GM23338 (cell line): ENCODE measurements at regions not wholly inside any gene's neighbourhood (a gene's known extent, or its start where the extent isn't known, plus 50 kb on each side); places are given as distances from the start of the nearest gene placed in this dataset.

Experiments used
- ATAC-seq: fragments of 200-7000 bp; cut with Tn5 transposase; 3 replicates; pipeline ENCODE4 v1.9.1; 2020
- DNase-seq: peaks from one replicate; pipeline ENCODE4 v3.0.0-alpha.2; 2015; ENCODE audit warnings: low spot score
- H2AFZ ChIP-seq: fragments of 200-600 bp; sonication (generic); 2 replicates; pipeline ENCODE4 v1.8.0; 2016; ENCODE audit warnings: antibody characterized with exemption, mild to moderate bottlenecking, moderate library complexity
- H3F3A ChIP-seq: fragments of 200-600 bp; sonication (generic); replicated peaks from 2 replicates; pipeline ENCODE4 v1.8.0; 2017; ENCODE audit warnings: antibody characterized with exemption, mixed run types, low read depth
- H3K27ac ChIP-seq: fragments of 200-600 bp; sonication (generic); 2 replicates; pipeline ENCODE4 v1.6.1; 2016; ENCODE audit warnings: low read depth
- H3K27me3 ChIP-seq: fragments of 200-600 bp; sonication (generic); 2 replicates; pipeline ENCODE4 v1.8.0; 2016; ENCODE audit warnings: mild to moderate bottlenecking, mixed run types, moderate library complexity; ENCODE audit not compliant: insufficient read depth
- H3K36me3 ChIP-seq: fragments of 200-600 bp; sonication (generic); 2 replicates; pipeline ENCODE4 v1.8.0; 2016; ENCODE audit warnings: mild to moderate bottlenecking; ENCODE audit not compliant: insufficient read depth
- H3K4me1 ChIP-seq: fragments of 200-600 bp; sonication (generic); 2 replicates; pipeline ENCODE4 v1.8.0; 2016; ENCODE audit warnings: mild to moderate bottlenecking, moderate library complexity; ENCODE audit not compliant: insufficient read depth
- H3K4me2 ChIP-seq: fragments of 200-600 bp; sonication (generic); 2 replicates; pipeline ENCODE4 v1.7.1; 2017; ENCODE audit warnings: mixed run types
- H3K4me3 ChIP-seq: fragments of 200-600 bp; sonication (generic); 2 replicates; pipeline ENCODE4 v1.6.1; 2016; ENCODE audit warnings: mixed run types
- H3K79me2 ChIP-seq: fragments of 200-600 bp; sonication (generic); replicated peaks from 2 replicates; pipeline ENCODE4 v1.8.0; 2017; ENCODE audit warnings: mild to moderate bottlenecking; ENCODE audit not compliant: insufficient read depth
- H3K9me2 ChIP-seq: fragments of 200-600 bp; sonication (generic); 2 replicates; pipeline ENCODE4 v1.8.0; 2017; ENCODE audit not compliant: insufficient read depth
- H4K20me1 ChIP-seq: fragments of 200-600 bp; sonication (generic); replicated peaks from 2 replicates; pipeline ENCODE4 v1.8.0; 2017; ENCODE audit warnings: mild to moderate bottlenecking; ENCODE audit not compliant: insufficient read depth
- H3K27ac Mint-ChIP-seq: 2 replicates; pipeline ENCODE4 v1.8.0; 2020; ENCODE audit warnings: inconsistent platforms, mild to moderate bottlenecking, moderate library complexity, mixed read lengths
- H3K27me3 Mint-ChIP-seq: 3 replicates; pipeline ENCODE4 v1.8.0; 2022; ENCODE audit warnings: low read depth, mild to moderate bottlenecking, moderate library complexity, mixed read lengths, inconsistent platforms; ENCODE audit not compliant: insufficient read depth, poor library complexity
- H3K36me3 Mint-ChIP-seq: 3 replicates; pipeline ENCODE4 v1.8.0; 2021; ENCODE audit warnings: low read depth, mild to moderate bottlenecking, inconsistent platforms, moderate library complexity, mixed read lengths
- H3K4me1 Mint-ChIP-seq: 3 replicates; pipeline ENCODE4 v1.8.0; 2020; ENCODE audit warnings: mild to moderate bottlenecking, inconsistent platforms, mixed read lengths
- H3K4me3 Mint-ChIP-seq: 3 replicates; pipeline ENCODE4 v1.8.0; 2021; ENCODE audit warnings: moderate library complexity, mild to moderate bottlenecking, inconsistent platforms, mixed read lengths
- H3K9me3 Mint-ChIP-seq: 3 replicates; pipeline ENCODE4 v1.8.0; 2020; ENCODE audit warnings: moderate library complexity, mild to moderate bottlenecking, inconsistent platforms, mixed read lengths
- CREB1 ChIP-seq: fragments of 250-450 bp; sonication (Bioruptor Pico); IDR thresholded peaks from 2 replicates; pipeline ENCODE4 v1.5.0; 2020; ENCODE audit warnings: low read depth, mild to moderate bottlenecking, moderate library complexity
- CTCF ChIP-seq, 2 experiments: fragments of 200-600 bp in 1 of 2; sonication (generic) in 1 of 2; conservative IDR thresholded peaks; 2 replicates each; pipeline versions ENCODE4 v1.5.1 to v1.6.1; 2016 to 2017; ENCODE audit warnings: antibody characterized with exemption in 2 of 2, low read depth in 2 of 2, mild to moderate bottlenecking in 2 of 2, moderate library complexity in 1 of 2
- EZH2 ChIP-seq: fragments of 200-600 bp; sonication (generic); IDR thresholded peaks from one replicate; pipeline ENCODE4 v1.8.0; 2017; ENCODE audit warnings: antibody characterized with exemption, mild to moderate bottlenecking, low read depth; ENCODE audit not compliant: unreplicated experiment
- EZH2phosphoT487 ChIP-seq: fragments of 200-600 bp; sonication (generic); IDR thresholded peaks from one replicate; pipeline ENCODE4 v1.8.1; 2018; ENCODE audit warnings: antibody characterized with exemption; ENCODE audit not compliant: unreplicated experiment
- JUNB ChIP-seq: IDR thresholded peaks from one replicate; pipeline ENCODE4 v1.6.1; 2016; ENCODE audit warnings: antibody characterized with exemption; ENCODE audit not compliant: unreplicated experiment
- NANOG ChIP-seq: IDR thresholded peaks from 2 replicates; pipeline ENCODE4 v1.6.1; 2016; ENCODE audit warnings: antibody characterized with exemption, borderline replicate concordance
- POLR2AphosphoS5 ChIP-seq: IDR thresholded peaks from 2 replicates; pipeline ENCODE4 v1.6.1; 2016; ENCODE audit warnings: antibody characterized with exemption, low read depth
- STAT1 ChIP-seq: IDR thresholded peaks from one replicate; pipeline ENCODE4 v1.6.1; 2016; ENCODE audit warnings: antibody characterized with exemption; ENCODE audit not compliant: unreplicated experiment
- ZNF114 ChIP-seq: fragments of 250-450 bp; sonication (Bioruptor Pico); IDR thresholded peaks from 2 replicates; pipeline ENCODE4 v1.5.0; 2020; ENCODE audit warnings: mild to moderate bottlenecking, moderate library complexity
- ZNF331 ChIP-seq: fragments of 250-450 bp; sonication (Bioruptor Pico); IDR thresholded peaks from 2 replicates; pipeline ENCODE4 v1.5.0; 2020; ENCODE audit warnings: low read depth, mild to moderate bottlenecking, moderate library complexity
- ZNF462 ChIP-seq: fragments of 250-450 bp; sonication (Bioruptor Pico); IDR thresholded peaks from 2 replicates; pipeline ENCODE4 v1.5.0; 2020; ENCODE audit warnings: mild to moderate bottlenecking, moderate library complexity
- TF ChIP-seq, protein P1 (sequence below): IDR thresholded peaks from one replicate; pipeline ENCODE4 v1.6.1; 2018; ENCODE audit warnings: antibody characterized with exemption; ENCODE audit not compliant: unreplicated experiment
- TF ChIP-seq, protein P2 (sequence below): IDR thresholded peaks from 2 replicates; pipeline ENCODE4 v1.6.1; 2016; ENCODE audit warnings: antibody characterized with exemption

DNA sequence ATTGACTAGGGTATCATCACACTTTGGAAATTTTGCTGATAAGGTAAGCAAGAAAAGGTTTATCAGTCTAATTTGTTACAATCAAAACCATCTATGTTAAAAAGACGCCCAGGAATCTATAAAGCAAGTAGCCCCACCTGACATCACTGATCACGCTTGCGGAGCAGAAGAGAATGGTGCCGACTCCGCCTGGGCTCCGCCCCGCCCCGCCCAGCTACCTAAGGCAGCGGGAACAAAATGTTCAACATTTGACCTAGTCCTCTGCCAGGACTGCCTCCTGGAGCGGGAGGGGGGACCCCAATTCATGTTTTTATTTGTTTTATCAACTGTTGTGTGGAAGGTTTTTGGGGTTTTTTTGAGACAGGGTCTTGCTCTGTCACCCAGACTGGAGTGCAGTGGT lies 520.5 kb downstream of the PREX1 start:
- TF ChIP-seq JUNB (no peak), CREB1 (CRISPR knock-in tag) (no peak), NANOG (no peak), EZH2phosphoT487 (no peak), ZNF331 (CRISPR knock-in tag) (no peak), POLR2AphosphoS5 (no peak), STAT1 (no peak), EZH2 (no peak), ZNF114 (CRISPR knock-in tag) (no peak), CTCF (conservative IDR thresholded peaks at IDR 0.05; ENCODE audit: low read depth in 2 of 2) (no peak), ZNF462 (CRISPR knock-in tag) (no peak)
- TF ChIP-seq, protein P1, sequence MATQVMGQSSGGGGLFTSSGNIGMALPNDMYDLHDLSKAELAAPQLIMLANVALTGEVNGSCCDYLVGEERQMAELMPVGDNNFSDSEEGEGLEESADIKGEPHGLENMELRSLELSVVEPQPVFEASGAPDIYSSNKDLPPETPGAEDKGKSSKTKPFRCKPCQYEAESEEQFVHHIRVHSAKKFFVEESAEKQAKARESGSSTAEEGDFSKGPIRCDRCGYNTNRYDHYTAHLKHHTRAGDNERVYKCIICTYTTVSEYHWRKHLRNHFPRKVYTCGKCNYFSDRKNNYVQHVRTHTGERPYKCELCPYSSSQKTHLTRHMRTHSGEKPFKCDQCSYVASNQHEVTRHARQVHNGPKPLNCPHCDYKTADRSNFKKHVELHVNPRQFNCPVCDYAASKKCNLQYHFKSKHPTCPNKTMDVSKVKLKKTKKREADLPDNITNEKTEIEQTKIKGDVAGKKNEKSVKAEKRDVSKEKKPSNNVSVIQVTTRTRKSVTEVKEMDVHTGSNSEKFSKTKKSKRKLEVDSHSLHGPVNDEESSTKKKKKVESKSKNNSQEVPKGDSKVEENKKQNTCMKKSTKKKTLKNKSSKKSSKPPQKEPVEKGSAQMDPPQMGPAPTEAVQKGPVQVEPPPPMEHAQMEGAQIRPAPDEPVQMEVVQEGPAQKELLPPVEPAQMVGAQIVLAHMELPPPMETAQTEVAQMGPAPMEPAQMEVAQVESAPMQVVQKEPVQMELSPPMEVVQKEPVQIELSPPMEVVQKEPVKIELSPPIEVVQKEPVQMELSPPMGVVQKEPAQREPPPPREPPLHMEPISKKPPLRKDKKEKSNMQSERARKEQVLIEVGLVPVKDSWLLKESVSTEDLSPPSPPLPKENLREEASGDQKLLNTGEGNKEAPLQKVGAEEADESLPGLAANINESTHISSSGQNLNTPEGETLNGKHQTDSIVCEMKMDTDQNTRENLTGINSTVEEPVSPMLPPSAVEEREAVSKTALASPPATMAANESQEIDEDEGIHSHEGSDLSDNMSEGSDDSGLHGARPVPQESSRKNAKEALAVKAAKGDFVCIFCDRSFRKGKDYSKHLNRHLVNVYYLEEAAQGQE = no peak
- TF ChIP-seq, protein P2, sequence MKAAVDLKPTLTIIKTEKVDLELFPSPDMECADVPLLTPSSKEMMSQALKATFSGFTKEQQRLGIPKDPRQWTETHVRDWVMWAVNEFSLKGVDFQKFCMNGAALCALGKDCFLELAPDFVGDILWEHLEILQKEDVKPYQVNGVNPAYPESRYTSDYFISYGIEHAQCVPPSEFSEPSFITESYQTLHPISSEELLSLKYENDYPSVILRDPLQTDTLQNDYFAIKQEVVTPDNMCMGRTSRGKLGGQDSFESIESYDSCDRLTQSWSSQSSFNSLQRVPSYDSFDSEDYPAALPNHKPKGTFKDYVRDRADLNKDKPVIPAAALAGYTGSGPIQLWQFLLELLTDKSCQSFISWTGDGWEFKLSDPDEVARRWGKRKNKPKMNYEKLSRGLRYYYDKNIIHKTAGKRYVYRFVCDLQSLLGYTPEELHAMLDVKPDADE = no peak
- Histone ChIP-seq H4K20me1 (no peaks in the 10 kb centered on the region), H2AFZ (no peak overlapping the region), H3K27ac (no peak overlapping the region), H3K79me2 (no peaks in the 10 kb centered on the region), H3K4me2 (no peak overlapping the region), H3F3A (no peaks in the 10 kb centered on the region), H3K4me1 (no peaks in the 10 kb centered on the region), H3K4me3 (no peak overlapping the region), H3K27me3 (no peaks in the 10 kb centered on the region), H3K9me2 (peaks cover 8% of the 10 kb centered on the region; the same call in 1 of the 2 replicates), H3K36me3 (no peaks in the 10 kb centered on the region)
- Mint-ChIP-seq H3K9me3 (peaks cover 3% of the 10 kb centered on the region; the same call in 1 of the 3 replicates), H3K27ac (no peak overlapping the region), H3K4me1 (peaks cover 11% of the 10 kb centered on the region; the same call in 2 of the 3 replicates), H3K4me3 (no peak overlapping the region), H3K36me3 (no peaks in the 10 kb centered on the region), H3K27me3 (peaks cover 4% of the 10 kb centered on the region)
- DNase-seq = no peak
- no peak for ATAC-seq
